H1 (cell line): ENCODE measurements at regions not wholly inside any gene's neighbourhood (a gene's known extent, or its start where the extent isn't known, plus 50 kb on each side); places are given as distances from the start of the nearest gene placed in this dataset.

ENCODE experiments used
- CTCF ChIA-PET: fragments of 300-600 bp; sonication (Branson Sonifier 250); formaldehyde crosslinking; loops from one replicate; lab custom pipeline; 2021; ENCODE audit not compliant: partially characterized antibody; lab: Charles Lee
- POLR2A ChIA-PET: fragments of 300-600 bp; sonication (Branson Sonifier 250); formaldehyde crosslinking; loops from one replicate; lab custom pipeline; 2021; ENCODE audit warnings: inconsistent platforms; ENCODE audit not compliant: partially characterized antibody; lab: Charles Lee
- DNase-seq, 2 experiments: peaks; one replicate each; pipeline versions ENCODE4 v3.0.0 to v3.0.0-alpha.2; 2010 to 2022; ENCODE audit warnings: low spot score in 2 of 2, low read depth in 1 of 2, mixed read lengths in 1 of 2
- FAIRE-seq: peaks from 2 replicates; lab custom pipeline; 2011; peaks lifted over from hg19 to GRCh38; lab: Jason Lieb, UNC
- H2AFZ ChIP-seq: 2 replicates; pipeline ENCODE4 v1.8.1; 2012; ENCODE audit warnings: low read length, inconsistent platforms
- H2AK5ac ChIP-seq: 2 replicates; pipeline ENCODE4 v1.6.1; 2013; ENCODE audit warnings: low read depth, low read length
- H2BK120ac ChIP-seq: replicated peaks from 2 replicates; pipeline ENCODE3; 2013; ENCODE audit warnings: low read depth, low read length, inconsistent platforms
- H2BK12ac ChIP-seq: 2 replicates; pipeline ENCODE4 v1.6.1; 2013; ENCODE audit warnings: low read depth, low read length
- H2BK15ac ChIP-seq: 2 replicates; pipeline ENCODE4 v1.6.1; 2013; ENCODE audit warnings: low read length
- H2BK20ac ChIP-seq: 2 replicates; pipeline ENCODE4 v1.6.1; 2013; ENCODE audit warnings: low read length
- H2BK5ac ChIP-seq: 2 replicates; pipeline ENCODE4 v1.6.1; 2013; ENCODE audit warnings: low read depth, low read length
- H3K14ac ChIP-seq: 2 replicates; pipeline ENCODE4 v1.6.1; 2013; ENCODE audit warnings: inconsistent platforms; ENCODE audit not compliant: insufficient read length
- H3K18ac ChIP-seq: 2 replicates; pipeline ENCODE4 v1.6.1; 2013; ENCODE audit warnings: low read length; ENCODE audit errors: extremely low read depth
- H3K23ac ChIP-seq: 2 replicates; pipeline ENCODE4 v1.6.1; 2013; ENCODE audit warnings: inconsistent platforms; ENCODE audit not compliant: insufficient read length
- H3K23me2 ChIP-seq: 2 replicates; pipeline ENCODE4 v1.6.1; 2013; ENCODE audit warnings: low read depth, low read length
- H3K27ac ChIP-seq: 2 replicates; pipeline ENCODE4 v1.6.1; 2011; ENCODE audit warnings: low read depth, low read length, inconsistent platforms
- H3K27me3 ChIP-seq, 4 experiments: replicated peaks in 1 of 4; 1 replicate in 1 of 4; 2 replicates in 3 of 4; pipeline versions ENCODE4 v1.6.1 to v1.8.1; 2011 to 2013; ENCODE audit warnings: low read length in 3 of 4, mild to moderate bottlenecking in 3 of 4, inconsistent platforms in 2 of 4, mixed read lengths in 2 of 4, moderate library complexity in 1 of 4; ENCODE audit not compliant: control insufficient read depth in 3 of 4, insufficient read depth in 3 of 4; ENCODE audit errors: extremely low read depth in 1 of 4
- H3K36me3 ChIP-seq, 4 experiments: 2 replicates each; pipeline versions ENCODE4 v1.6.1 to v1.8.1; 2011 to 2013; ENCODE audit warnings: mild to moderate bottlenecking in 4 of 4, low read length in 3 of 4, moderate library complexity in 2 of 4, control low read depth in 1 of 4, inconsistent platforms in 1 of 4; ENCODE audit not compliant: insufficient read depth in 4 of 4, control insufficient read depth in 2 of 4
- H3K4ac ChIP-seq: replicated peaks from 2 replicates; pipeline ENCODE3; 2013; ENCODE audit warnings: low read length, low read depth, mixed read lengths, inconsistent platforms; ENCODE audit not compliant: insufficient read length
- H3K4me1 ChIP-seq, 4 experiments: replicated peaks in 1 of 4; 1 replicate in 1 of 4; 2 replicates in 3 of 4; pipeline versions ENCODE4 v1.6.1 to v1.8.1; 2011 to 2013; ENCODE audit warnings: low read length in 3 of 4, inconsistent platforms in 2 of 4, mixed read lengths in 1 of 4; ENCODE audit not compliant: insufficient read depth in 4 of 4, control insufficient read depth in 3 of 4
- H3K4me2 ChIP-seq, 2 experiments: 2 replicates each; pipeline versions ENCODE4 v1.6.1 to v1.8.1; 2011 to 2013; ENCODE audit warnings: low read depth in 2 of 2, low read length in 2 of 2, control low read depth in 1 of 2, inconsistent platforms in 1 of 2, mild to moderate bottlenecking in 1 of 2; ENCODE audit not compliant: insufficient read depth in 1 of 2
- H3K4me3 ChIP-seq, 4 experiments: fragments of 200-600, 300-600 bp in 1 of 4; sonication (generic), shearing (Covaris generic), sonication (Bioruptor Twin) in 1 of 4; 2 replicates each; pipeline versions ENCODE4 v1.5.1 to v1.8.1; 2011 to 2016; ENCODE audit warnings: low read length in 4 of 4, low read depth in 3 of 4, control low read depth in 2 of 4, inconsistent platforms in 2 of 4, mild to moderate bottlenecking in 2 of 4, mixed read lengths in 1 of 4, moderate library complexity in 1 of 4; ENCODE audit not compliant: insufficient read depth in 2 of 4; ENCODE audit errors: extremely low read depth in 1 of 4
- H3K56ac ChIP-seq: replicated peaks from 2 replicates; pipeline ENCODE3; 2013; ENCODE audit warnings: low read depth, mild to moderate bottlenecking, mixed read lengths, low read length, inconsistent platforms; ENCODE audit not compliant: insufficient read length
- H3K79me1 ChIP-seq: 2 replicates; pipeline ENCODE4 v1.6.1; 2013; ENCODE audit warnings: low read depth, low read length, control low read depth
- H3K79me2 ChIP-seq, 2 experiments: 2 replicates each; pipeline versions ENCODE4 v1.6.1 to v1.8.1; 2012 to 2013; ENCODE audit warnings: low read length in 2 of 2, mild to moderate bottlenecking in 2 of 2, inconsistent platforms in 1 of 2; ENCODE audit not compliant: insufficient read depth in 2 of 2, control insufficient read depth in 1 of 2
- H3K9ac ChIP-seq, 4 experiments: replicated peaks in 1 of 4; 1 replicate in 1 of 4; 2 replicates in 3 of 4; pipeline versions ENCODE4 v1.6.1 to v1.8.1; 2011 to 2013; ENCODE audit warnings: low read depth in 3 of 4, low read length in 3 of 4, control low read depth in 2 of 4, mild to moderate bottlenecking in 2 of 4, moderate library complexity in 2 of 4, inconsistent platforms in 1 of 4; ENCODE audit errors: extremely low read depth in 1 of 4
- H3K9me3 ChIP-seq, 2 experiments: 2 replicates each; pipeline versions ENCODE4 v1.6.1 to v1.8.1; 2012 to 2013; ENCODE audit warnings: mild to moderate bottlenecking in 2 of 2, moderate library complexity in 2 of 2, control low read depth in 1 of 2, inconsistent platforms in 1 of 2, low read depth in 1 of 2, low read length in 1 of 2, mixed read lengths in 1 of 2; ENCODE audit not compliant: insufficient read depth in 2 of 2
- H4K20me1 ChIP-seq, 2 experiments: replicated peaks in 1 of 2; 2 replicates each; pipeline versions ENCODE3 to v1.8.1; 2011 to 2013; ENCODE audit warnings: inconsistent platforms in 2 of 2, low read length in 2 of 2, mild to moderate bottlenecking in 1 of 2; ENCODE audit not compliant: insufficient read depth in 2 of 2, control insufficient read depth in 1 of 2
- H4K5ac ChIP-seq: 2 replicates; pipeline ENCODE4 v1.6.1; 2013; ENCODE audit warnings: low read length, low read depth, mixed read lengths, inconsistent platforms; ENCODE audit not compliant: insufficient read length
- H4K8ac ChIP-seq: 2 replicates; pipeline ENCODE4 v1.8.0; 2013; ENCODE audit warnings: mild to moderate bottlenecking, moderate library complexity, low read length, inconsistent platforms; ENCODE audit not compliant: insufficient read depth; ENCODE audit errors: extremely low read depth
- H4K91ac ChIP-seq: replicated peaks from 2 replicates; pipeline ENCODE3; 2013; ENCODE audit warnings: low read length, mixed read lengths, inconsistent platforms; ENCODE audit not compliant: insufficient read length
- ASH2L ChIP-seq: fragments of 200-600, 300-600 bp; sonication (generic); IDR thresholded peaks from one replicate; pipeline ENCODE4 v1.7.1; 2017; ENCODE audit warnings: low read length
- WGBS, 2 experiments: shearing (Covaris generic) in 1 of 2; methylation state at CpG; one replicate each; pipeline versions ENCODE4 v1.1.6 to v1.1.7; 2013 to 2015; ENCODE audit warnings: low lambda C conversion rate in 2 of 2, mixed read lengths in 2 of 2, inconsistent platforms in 1 of 2, low coverage in 1 of 2, missing lambda C conversion rate in 1 of 2; ENCODE audit not compliant: insufficient replicate concordance in 2 of 2, insufficient coverage in 1 of 2, insufficient read length in 1 of 2; ENCODE audit errors: extremely low coverage in 1 of 2, missing lambda C conversion rate in 1 of 2; 5-methylcytosine and 5-hydroxymethylcytosine counted together

DNA sequence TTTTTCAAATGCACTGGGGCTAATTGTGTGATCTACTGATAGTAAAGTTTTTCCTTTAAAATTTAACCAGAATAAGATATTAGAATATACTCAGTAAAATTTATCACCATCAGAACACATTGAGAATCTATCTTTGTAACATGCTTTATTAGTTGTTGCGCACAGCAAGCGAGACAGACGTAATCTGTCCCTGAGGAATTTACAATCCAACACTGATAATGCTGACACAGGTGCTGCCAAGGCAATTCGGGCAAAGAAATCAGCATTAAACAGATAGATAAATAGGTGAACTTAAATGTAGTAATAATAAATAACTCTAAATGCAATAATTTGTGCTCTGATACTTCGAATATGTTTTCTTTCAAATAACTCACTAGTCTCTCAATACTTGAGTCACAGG, 607.2 kb downstream of the HTR1B start:
- H2BK5ac ChIP-seq: no peak overlapping the region
- no peaks in the 10 kb centered on the region for H3K23me2 ChIP-seq
- no peak for TF ChIP-seq ASH2L
- TF ChIP-seq, all 59 proteins: peak for 0
- Histone ChIP-seq H2BK120ac (no peak overlapping the region), H2BK15ac (no peak overlapping the region), H3K36me3 (no peaks in the 10 kb centered on the region), H3K27me3 (peaks cover 0 to 1% (median 0%) of the 10 kb centered on the region in 4 experiments; a peak in 1 of 7 replicates), H3K18ac (no peak overlapping the region), H2BK20ac (no peak overlapping the region), H2AK5ac (no peak overlapping the region), H3K4me1 (peaks cover 0 to 2% (median 0%) of the 10 kb centered on the region in 4 experiments; a peak in 1 of 7 replicates), H3K14ac (no peak overlapping the region), H4K91ac (no peak overlapping the region), H3K4me3 (no peak overlapping the region), H3K9ac (no peak overlapping the region), H3K79me1 (no peaks in the 10 kb centered on the region), H4K20me1 (no peaks in the 10 kb centered on the region), H3K56ac (no peak overlapping the region), H3K27ac (no peak overlapping the region), H4K8ac (no peak overlapping the region), H3K79me2 (no peaks in the 10 kb centered on the region), H3K23ac (no peak overlapping the region), H3K4ac (no peak overlapping the region), H3K4me2 (no peak overlapping the region), H2AFZ (no peak overlapping the region), H3K9me3 (no peaks in the 10 kb centered on the region), H2BK12ac (no peak overlapping the region), H4K5ac (no peak overlapping the region)
- no peak for DNase-seq
- ChIA-PET CTCF (no interaction called here), POLR2A (no interaction called here)
- FAIRE-seq: no peak
- 84% methylated on average over 5 of the region's 5 CpGs; no CpG with 5 or more reads in 1 of the 2 experiments for WGBS, 2 experiments
